Fibroblast of skin of left biceps (primary cell): ENCODE measurements at regions not wholly inside any gene's neighbourhood (a gene's known extent, or its start where the extent isn't known, plus 50 kb on each side); places are given as distances from the start of the nearest gene placed in this dataset.
"Not testable (repeated sequence)": the region's sequence is repeated elsewhere in the genome, so short reads cannot be mapped to it uniquely, and the experiment has no call there.

Experiments
- DNase-seq, 2 experiments: peaks; one replicate each; pipeline ENCODE4 v3.0.0-alpha.2; 2013; ENCODE audit warnings: low read depth in 2 of 2

DNA sequence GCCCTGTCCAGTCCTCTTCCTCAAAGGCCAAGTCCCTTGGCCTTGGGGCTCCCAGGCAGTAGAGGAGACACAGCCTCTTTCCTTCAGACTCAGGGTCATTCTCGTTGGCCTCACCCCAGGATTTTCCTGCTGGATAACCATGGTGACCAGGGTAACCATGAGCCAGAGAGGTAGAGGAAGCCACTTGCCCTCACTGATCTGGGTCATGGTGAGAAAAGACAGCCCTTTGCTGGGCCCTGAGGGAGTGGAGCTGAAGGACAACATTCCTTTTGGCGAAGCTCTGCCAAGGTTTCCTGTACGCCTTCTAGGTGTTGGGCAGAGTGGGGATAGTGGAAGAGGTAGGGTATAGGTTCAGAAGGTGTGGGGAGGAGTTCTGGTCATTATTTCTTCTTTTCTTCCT lies 53.1 kb upstream of the WNT4 start:
- DNase-seq = no peak

- no peak for DNase-seq
These were observed 53.7 kb upstream of the WNT4 start for GRCh38 chr1:22196641-22197040.

- no peak for DNase-seq
These were observed 54.7 kb upstream of the WNT4 start for GRCh38 chr1:22197644-22198043.

- DNase-seq = no peak
These were observed 58.1 kb upstream of the WNT4 start for GRCh38 chr1:22201023-22201422.

GRCh38 chr1:22203335-22203734 lies 60.4 kb upstream of the WNT4 start:
- DNase-seq = no peak

- no peak for DNase-seq
These were observed 61.4 kb upstream of the WNT4 start for GRCh38 chr1:22204057-22204840.

DNA sequence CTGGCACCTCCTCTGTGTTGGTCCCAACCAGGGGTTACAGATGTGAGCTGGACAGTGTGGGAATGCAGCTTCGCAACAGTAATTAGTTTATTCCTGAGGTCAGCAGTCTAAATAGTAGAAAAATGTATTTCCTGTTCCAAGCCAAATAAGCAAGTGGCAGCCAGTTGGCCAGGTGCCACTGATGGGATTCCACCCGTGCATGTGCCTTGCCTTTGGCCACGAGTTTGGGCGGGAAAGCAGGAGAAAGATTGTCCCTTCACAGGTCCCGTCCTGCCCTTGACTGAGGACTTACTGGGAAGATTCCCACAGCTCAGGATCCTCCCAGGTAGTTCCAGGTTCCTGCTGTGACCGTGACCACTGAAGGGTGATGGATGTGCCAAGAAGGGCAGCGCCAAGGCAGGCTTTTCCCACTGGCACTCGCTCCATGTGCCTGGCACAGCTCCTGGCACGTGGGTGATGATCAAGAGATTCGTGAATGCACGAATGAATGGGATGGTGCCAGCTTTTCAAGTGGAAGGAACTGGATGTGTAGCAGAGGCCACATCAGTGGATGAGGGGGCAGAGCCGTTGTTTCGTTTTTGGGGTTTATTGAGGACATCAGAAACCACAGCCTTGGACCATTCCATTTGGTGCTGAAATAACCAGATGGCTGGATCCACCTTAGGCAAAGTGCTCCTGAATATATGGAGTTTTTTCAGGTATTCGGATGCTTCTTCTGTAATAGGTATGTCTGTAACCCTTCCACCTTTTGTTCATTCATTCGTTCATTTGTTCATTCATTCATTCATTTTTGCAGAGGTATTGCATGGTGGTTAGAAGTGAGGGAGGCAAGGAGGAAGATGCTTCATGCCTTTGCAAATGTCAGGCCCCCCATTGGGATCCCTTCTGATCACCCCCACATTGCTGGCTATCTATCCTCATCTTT lies 62.4 kb upstream of the WNT4 start:
- no peak for DNase-seq

GRCh38 chr1:22206551-22207125 lies 63.7 kb upstream of the WNT4 start:
- no peak for DNase-seq

GRCh38 chr1:22207511-22208267 lies 64.8 kb upstream of the WNT4 start:
- no peak for DNase-seq

GRCh38 chr1:22208268-22208972 lies 65.5 kb upstream of the WNT4 start:
- DNase-seq = no peak

DNA sequence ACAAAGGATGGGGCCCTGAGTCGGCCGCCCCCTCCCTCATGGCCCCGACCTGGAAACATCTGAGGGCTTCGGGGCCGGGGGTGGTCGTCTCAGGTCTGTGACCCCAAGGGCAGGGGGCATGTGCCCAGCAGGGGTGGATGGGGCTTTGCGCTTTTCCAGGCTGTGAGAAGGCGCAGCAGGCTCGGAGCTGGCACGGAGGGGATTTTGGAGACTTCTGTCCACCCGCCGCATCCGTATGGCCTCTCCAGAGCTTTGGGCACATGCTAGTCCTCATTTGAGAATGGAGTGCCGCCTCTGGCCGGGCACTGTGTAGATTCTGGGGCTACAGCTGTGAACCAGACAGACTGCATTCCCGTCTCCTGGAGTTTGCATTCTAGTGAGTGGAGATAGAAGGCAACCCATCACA lies 66.1 kb upstream of the WNT4 start:
- no peak for DNase-seq

- DNase-seq = no peak
These were observed 67.3 kb upstream of the WNT4 start for GRCh38 chr1:22210176-22210575.

DNA sequence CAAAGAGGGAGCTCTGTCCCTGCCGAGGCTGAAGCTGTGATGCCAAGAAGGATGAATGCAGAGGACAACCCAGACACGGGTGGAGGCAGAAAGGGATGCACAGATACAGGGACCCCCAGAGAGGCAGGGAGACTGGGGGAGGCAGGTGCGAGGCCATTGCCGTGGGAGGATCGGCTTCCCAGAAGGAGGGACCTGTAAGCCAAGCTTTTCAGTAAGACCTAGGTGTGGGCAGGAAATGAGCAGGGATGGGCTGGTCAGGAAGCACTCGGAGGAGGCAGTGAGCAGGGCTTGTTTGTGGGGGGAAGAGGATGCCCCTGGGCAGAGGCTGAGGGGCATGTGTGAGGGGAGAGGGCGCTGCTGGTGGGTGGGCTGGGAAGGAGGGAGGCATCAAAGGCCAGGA lies 67.7 kb upstream of the WNT4 start:
- no peak for DNase-seq

DNA sequence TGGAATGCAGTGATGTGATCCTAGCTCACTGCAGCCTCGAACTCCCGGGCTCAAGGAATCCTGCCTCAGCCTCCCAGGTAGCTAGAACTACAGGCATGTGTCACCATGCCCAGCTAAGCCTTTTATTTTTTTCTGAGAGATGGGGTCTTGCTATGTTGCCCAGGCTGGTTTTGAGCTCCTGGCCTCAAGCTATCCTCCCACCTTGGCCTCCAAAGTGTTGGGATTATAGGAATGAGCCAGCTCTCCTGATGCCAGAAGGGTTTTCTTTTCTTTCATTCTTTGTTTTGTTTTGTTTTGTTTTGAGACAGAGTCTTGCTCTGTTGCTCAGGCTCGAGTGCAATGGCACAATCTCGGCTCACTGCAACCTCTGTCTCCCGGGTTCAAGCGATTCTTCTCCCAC lies 68.6 kb upstream of the WNT4 start:
- not testable (repeated sequence) for DNase-seq

DNA sequence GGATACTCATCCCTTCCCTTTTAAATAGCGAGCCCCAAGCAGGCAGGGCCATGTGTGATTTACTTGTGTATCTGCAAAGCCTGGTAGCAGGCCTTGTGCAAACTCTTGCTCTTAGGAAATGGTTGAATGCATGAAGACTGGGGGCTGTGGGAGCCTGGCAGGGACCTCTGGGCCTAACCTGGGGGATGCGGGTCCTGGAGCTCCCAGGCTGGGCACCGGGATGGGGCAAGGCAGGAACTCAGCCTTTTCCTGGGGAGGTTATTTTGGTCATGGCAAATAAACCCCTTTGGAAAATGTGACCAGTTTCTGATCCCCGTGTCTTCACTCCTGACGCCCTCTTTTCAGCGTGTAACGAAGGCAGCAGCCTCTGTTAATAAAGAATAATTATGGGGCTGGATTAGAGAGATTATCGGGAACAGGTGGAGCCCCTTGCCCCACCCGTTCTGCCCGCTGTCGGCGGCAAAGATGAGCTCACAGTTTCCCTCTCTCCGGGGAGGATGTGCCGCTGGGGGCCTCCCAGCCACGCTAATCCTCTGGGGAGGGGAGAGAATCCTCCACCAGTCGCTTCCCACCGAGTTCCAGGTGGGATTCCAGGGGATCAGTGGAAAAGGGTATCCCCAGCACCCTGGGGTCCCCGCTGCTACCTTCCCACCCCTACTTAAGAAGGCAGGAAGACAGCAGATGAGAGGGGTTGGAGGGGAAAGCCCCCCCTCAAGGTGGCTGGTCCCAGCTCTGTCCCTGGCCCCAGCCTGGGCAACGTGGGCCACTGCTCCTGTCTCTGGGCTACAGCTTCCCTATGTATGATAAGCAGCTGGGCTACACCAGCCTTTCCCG lies 69.7 kb upstream of the WNT4 start:
- DNase-seq = no peak

DNA sequence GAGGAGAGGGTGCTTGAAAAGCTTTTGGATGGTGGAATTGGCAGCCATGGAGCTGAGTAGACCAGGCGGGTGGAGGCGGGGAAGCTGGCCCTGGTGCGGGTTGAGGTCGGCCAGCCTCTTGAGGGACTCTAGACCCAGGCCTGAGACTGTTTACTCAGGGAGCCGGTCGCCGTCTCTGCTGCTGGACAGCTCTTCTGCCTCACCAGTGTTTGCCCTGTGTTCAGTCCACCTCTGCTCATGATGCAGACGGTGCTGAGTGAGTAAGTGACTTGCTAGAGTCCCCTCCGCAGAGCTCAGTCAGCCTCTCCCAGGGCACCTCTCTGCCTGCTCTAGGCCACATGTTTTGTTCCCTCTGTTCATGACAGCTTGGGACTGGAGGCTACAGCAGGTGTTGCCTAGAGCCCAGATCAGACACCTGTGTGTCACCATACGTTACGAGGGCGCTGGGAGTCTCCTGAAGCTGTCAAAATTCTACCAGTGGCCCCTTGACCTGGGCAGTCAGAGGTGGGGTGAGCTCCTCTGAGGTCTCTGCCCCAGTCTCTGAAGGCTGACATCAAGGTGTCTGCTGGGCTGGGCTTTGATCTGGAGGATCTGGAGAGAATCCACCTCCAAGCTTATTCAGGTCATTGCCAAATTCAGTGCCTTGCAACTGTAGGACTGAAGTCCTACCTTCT lies 73.5 kb upstream of the WNT4 start:
- DNase-seq = no peak

DNA sequence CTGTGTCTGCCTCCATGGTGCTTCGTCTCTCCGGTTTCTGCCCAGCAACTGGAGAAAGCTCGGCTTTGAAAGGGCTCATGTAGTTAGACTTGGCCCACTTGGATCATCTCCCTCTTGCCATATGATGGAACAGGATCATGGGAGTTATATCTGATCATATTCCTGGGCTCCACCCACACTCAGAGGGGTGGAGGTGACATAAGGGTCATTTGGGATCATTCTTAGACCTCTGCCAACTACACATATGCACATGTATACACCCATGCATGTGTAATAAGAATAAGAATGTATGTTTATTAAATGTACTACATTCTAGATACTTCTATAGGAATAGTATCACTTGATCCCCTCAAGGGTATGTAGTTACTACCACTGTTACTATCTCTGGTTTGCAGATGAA lies 74.1 kb upstream of the WNT4 start:
- DNase-seq = no peak

DNA sequence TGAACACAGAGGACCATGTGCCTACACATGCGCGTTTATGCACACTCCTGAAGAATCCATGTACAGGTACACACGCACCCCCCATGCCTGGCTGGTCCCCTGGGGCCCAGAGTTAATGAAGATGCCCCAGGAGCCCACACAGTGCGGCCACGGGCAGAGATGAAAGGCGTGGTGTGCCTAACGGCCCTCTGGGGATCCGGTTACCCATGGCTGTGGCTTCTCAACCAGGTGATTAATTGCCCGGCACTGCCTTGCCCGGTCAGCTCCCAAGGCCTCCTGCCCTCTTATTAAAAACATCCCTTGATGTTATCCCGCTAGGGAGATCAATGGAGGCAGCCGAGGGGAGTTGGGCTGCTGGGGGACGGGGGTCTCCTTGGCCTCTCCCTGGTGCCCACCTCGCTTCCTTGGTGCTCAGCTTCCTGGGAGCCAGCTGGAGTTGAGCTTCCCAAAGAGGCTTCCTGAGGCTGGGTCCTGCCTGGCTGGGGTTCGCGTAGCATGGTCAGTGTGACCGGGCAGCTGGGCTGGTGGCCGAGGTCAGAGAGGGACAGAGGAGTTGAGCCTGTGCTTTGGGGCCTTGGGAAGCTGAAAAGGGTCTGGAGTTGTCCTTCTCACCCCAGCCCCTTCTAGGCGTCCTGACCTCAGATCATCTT lies 75.0 kb upstream of the WNT4 start:
- DNase-seq = no peak

- DNase-seq = no peak
These were observed 75.8 kb upstream of the WNT4 start for GRCh38 chr1:22218618-22219250.
